ENCODE measurements at regions not wholly inside any gene's neighbourhood (a gene's known extent, or its start where the extent isn't known, plus 50 kb on each side); places are given as distances from the start of the nearest gene placed in this dataset.

- no peak for TF ChIP-seq CTCF (IDR thresholded peaks at IDR 0.05)
- no peak for TF ChIP-seq EZH2 (IDR thresholded peaks at IDR 0.05; ENCODE audit: borderline replicate concordance, insufficient read depth, low read depth, low read length, poor library complexity, severe bottlenecking)
These were observed 149.8 kb upstream of the MPPED2 start for GRCh38 chr11:30735946-30736345.
